HG03342 (cell line): ENCODE measurements at regions not wholly inside any gene's neighbourhood (a gene's known extent, or its start where the extent isn't known, plus 50 kb on each side); places are given as distances from the start of the nearest gene placed in this dataset.
"Not testable (repeated sequence)": the region's sequence is repeated elsewhere in the genome, so short reads cannot be mapped to it uniquely, and the experiment has no call there.

Source experiments
- ATAC-seq: cut with Tn5 transposase; IDR thresholded peaks from one replicate; pipeline ENCODE4 v1.9.1; 2021; ENCODE audit warnings: mild to moderate bottlenecking, moderate library complexity; ENCODE audit not compliant: unreplicated experiment

- ATAC-seq: no peak
Observed at GRCh38 chr12:24679126-24679525, 269.8 kb downstream of the BCAT1 start.

DNA sequence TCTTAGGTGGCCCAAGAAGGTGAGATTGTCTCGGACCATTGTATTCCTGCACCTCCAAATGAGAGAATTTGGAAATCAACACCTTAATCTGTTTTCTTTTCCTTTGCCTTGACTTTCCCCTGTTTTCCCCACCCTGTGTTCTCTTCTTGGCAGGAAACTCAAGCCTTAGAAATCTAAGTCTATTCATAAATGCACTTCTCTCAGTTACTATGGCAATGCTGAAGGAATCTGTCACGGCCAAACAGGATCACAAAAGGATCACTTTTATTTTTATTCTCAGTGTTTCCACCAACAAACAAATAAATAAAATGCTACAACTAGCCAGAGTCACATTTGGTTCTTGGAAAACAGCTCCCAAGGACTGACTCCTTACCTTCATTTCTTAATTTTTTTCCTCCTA, 270.5 kb downstream of the BCAT1 start:
- ATAC-seq: no peak

DNA sequence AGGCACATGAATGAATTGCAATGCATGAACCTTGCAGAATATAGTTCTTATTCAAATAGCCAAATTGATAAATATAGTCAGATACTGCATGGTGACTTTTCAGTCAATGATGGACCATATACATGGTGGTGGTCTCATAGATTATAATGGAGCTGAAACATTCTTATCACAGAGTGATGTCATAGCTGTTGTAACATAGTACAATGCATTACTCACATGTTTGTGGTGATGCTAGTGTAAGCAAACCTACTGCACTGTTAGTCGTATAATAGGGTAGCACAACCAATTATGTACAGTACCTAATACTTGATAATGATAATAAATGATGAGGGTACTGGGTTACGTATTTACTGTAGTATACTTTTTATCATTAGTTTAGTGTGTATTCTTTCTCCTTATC, 280.3 kb downstream of the BCAT1 start:
- no peak for ATAC-seq

DNA sequence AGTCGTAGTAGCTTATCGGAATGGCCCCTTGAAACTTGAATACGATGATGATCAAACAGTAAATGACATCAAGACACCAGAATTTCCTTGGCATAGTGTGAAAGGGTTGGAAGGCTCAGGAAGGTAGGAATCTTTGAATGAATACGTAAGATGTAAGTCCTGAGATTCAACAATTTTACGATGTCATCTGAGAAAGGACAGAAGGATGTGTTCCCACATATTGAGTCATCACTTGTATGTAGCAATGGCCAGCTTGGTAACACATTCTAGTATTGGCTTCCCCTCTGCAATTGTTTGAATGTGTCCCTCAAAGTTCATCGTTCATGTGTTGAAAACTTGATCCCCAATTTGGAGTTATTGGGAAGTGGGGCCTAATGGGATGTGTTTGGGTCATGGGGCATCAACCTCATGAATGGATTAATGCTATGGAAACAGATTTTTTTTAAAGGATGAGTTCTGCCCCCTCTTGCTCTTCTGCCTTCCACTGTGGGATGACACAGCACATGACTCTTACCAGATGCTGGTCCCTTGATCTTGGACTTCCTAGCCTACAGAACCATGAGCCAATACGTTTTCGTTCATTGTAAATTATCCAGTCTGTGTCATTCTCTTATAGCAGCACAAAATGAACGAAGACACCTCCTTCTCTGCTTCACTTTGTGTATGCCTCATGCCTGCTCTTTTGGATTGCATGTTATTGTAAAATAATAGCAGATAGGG, 284.6 kb downstream of the BCAT1 start:
- no peak for ATAC-seq

- no peak for ATAC-seq
Observed at GRCh38 chr12:24661657-24662096, 287.2 kb downstream of the BCAT1 start.

DNA sequence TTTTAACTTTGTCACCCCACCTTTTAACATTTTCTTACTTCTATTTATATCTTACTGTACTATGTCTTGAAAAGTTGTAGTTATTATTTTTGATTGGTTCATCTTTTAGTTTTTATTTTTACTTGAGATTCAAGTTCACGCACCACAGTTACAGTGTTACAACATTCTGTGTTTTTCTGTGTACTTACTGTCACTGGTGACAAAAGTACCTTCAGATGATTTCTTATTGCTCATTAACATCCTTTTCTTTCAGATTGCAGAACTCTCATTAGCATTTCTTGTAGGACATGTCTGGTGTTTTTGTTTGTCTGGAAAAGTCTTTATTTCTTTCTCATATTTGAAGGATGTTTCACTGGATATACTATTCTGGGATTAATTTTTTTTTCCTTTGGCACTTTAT, 289.9 kb downstream of the BCAT1 start:
- ATAC-seq: no peak

- not testable (repeated sequence) for ATAC-seq
Observed at GRCh38 chr12:24654344-24654743, 294.6 kb downstream of the BCAT1 start.

DNA sequence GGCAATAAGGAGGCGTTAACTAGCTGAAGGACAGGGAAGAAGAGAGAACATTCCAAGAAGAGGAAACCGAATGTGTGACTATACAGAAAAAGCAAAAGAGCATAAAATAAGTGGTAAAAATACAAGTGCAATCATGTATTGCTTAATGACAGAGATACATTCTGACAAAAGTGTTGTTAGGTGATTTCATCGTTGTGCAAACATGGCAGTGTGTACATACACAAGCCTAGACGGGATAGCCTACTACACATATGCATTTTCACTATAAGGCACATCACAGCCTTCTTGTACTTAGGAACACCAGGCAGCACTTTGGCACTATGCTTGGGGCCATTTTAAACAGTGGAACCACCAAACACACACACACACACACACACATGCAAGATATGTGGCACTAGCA, 299.3 kb downstream of the BCAT1 start:
- no peak for ATAC-seq

- ATAC-seq: no peak
Observed at GRCh38 chr12:24649209-24649608, 299.7 kb downstream of the BCAT1 start.

- no peak for ATAC-seq
Observed at GRCh38 chr12:24645254-24645653, 303.6 kb downstream of the BCAT1 start.

DNA sequence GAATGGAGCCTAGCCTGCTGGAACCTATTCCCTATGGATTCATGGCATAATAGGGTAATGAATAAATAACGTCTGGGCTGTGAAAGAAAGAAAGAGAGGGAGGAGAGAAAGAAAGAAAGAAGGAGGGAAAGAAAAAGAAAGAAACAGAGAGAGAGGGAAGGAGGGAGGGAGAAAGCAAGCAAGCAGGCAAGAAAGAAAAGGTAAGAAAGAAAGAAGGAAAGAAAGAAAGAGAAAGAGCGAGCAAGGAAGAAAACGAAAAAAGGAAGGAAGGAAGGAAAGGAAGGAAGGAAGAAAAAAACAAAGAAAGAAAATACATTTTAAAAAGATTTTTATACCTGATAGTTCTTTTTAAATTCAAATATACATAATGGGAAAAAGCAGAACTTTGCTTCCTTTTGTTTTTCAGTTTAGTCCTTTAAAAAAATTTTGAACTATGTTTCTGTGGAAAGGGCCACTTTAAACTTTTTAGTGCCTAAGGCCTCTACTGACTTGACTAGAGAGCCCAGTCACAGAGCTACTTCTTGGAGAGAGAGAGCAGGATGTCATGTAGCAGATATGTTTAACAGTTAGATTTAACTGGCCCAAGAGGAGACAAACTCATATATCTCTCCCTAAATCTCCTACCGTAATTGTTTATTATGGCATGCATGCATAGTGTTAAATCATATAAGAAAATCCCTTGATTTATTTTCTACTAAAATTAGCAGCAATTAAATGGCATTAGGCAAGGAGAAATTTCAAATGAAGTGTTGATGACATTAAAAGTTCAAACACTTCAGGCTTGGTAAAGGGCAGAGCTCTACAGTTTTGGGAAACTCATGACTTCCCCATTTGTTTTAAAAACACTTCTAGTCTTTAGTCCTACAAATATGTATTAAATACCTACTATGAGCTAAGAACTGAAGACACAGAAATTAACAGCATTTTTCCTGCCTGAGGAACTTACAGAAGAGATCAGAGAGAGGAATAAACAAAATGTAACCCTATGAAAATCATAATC, 305.5 kb downstream of the BCAT1 start:
- no peak for ATAC-seq

DNA sequence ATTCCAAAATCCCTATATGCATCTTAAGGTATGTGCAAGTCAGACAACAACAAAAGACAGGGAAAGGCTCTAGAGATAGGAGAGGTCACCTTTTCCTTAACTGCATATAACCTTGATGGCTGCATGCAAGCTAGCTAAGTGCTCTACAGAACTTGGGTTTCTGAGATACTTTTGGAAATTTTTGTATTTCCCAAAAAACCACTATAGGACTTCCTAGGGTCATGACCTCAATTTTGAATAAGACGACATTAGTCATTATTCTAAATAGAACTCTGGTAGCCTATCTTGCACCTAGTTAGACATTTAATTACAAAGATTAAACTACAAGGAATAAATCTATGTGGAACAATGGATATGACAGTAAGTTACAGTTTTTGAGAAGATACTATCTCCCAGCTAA, 309.3 kb downstream of the BCAT1 start:
- ATAC-seq: no peak

DNA sequence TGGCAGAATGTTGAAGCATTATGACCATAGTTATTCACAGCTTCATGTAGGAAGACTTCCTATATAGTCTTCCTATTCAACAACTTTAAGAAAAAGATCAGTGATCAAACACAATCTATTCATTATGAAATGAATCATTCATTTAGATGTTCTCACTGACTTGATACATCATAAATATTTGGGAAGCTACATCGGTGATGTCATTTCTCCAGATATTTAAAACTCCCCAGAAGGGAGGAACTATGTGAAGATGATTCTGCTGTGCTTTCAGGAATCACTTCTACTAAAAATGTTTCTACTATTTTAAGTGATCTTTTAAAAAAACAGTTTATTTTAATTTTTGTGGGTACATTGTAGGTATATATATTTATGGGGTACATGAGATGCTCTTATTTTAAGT, 316.4 kb downstream of the BCAT1 start:
- no peak for ATAC-seq

GRCh38 chr12:24631676-24632426, 317.1 kb downstream of the BCAT1 start:
- ATAC-seq: no peak

GRCh38 chr12:24630856-24631255, 318.0 kb downstream of the BCAT1 start:
- ATAC-seq: no peak

- ATAC-seq: no peak
Observed at GRCh38 chr12:24630446-24630845, 318.5 kb downstream of the BCAT1 start.

DNA sequence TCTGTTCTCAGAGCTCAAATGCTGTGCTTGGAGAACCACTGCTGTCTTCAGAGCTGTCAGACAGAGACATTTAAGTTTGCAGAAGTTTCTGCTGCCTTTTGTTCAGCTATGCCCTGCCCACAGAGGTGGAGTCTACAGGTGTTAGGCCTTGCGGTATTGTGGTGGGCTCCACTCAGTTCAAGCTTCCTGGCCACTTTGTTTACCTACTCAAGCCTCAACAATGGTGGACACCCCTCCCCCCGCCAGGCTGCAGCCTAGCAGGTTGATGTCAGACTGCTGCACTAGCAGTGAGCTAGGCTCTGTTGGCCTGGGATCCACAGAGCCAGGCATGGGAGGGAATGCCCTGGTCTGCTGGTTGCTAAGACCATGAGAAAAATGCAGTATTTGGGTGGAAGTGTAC, 323.8 kb downstream of the BCAT1 start:
- no peak for ATAC-seq

DNA sequence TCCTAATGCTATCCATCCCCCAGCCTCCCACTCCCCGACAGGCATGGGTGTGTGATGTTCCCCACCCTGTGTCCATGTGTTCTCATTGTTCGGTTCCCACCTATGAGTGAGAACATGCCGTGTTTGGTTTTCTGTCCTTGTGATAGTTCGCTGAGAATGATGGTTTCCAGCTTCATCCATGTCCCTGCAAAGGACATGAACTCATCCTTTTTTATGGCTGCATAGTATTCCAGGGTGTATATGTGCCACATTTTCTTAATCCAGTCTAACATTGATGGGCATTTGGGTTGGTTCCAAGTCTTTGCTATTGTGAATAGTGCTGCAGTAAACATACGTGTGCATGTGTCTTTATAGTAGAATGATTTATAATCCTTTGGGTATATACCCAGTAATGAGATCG, 328.9 kb downstream of the BCAT1 start:
- ATAC-seq: not testable (repeated sequence)

GRCh38 chr12:24617471-24617870, 331.4 kb downstream of the BCAT1 start:
- no peak for ATAC-seq

DNA sequence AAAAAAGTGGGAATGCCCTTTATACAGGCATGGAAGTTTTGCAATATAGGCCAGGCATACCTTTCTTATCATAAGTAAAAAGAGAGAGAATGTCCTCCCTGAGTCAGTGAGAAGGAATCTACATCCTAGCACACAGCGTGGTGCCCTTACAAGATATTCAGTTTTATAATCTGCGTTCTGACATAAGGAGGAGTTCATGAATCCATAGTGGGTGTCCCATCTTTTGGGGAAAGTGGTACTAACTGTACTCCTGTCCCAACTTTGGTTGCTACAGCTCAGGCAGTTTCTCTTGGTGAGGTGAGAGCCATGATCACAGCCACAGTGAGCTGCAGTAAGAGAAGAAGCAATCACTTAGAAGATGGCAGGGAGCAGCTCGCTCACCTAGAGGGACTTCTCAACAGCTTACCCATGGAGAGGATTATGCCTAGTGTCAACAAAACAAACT, 332.9 kb downstream of the BCAT1 start:
- no peak for ATAC-seq

DNA sequence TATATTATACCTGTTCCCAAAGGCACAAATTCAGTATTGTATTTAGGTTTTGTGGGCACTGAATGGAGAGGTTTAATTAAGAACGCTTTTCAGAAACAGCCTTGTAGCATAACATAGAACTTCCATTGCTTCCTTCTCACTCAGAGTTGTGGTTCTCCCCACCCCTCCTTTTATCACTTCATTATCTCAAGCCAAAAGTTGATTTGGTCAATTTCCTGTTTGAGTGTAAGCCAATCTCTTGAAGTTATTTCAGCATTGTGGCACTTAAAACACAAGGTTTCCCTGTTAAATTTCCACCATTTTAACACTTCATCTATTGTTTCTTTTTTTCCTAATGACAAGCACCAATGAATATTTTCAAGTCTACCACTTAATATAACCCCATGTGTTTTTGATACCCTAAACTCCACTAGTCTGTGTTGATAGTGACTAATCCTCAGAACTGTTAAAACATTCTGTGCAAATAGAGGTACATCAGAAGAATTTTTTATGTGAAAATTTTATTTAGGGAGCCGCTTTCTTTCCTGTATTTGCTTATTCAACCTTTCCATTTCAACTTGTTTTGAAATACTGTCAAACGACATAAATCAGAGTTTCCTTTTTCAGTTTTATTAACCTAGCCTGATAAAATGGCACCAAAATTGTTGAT, 340.1 kb downstream of the BCAT1 start:
- no peak for ATAC-seq
